Upper lobe of right lung (tissue), 1 donor: ENCODE measurements at regions not wholly inside any gene's neighbourhood (a gene's known extent, or its start where the extent isn't known, plus 50 kb on each side); places are given as distances from the start of the nearest gene placed in this dataset.
"Not testable (repeated sequence)": the region's sequence is repeated elsewhere in the genome, so short reads cannot be mapped to it uniquely, and the experiment has no call there.

Source experiments
- ATAC-seq: fragments of 200-7000 bp; cut with Tn5 transposase; one replicate; pipeline ENCODE4 v1.9.1; 2020; ENCODE audit warnings: mild to moderate bottlenecking, moderate library complexity
- DNase-seq: peaks from one replicate; pipeline ENCODE4 v3.0.0-alpha.2; 2020
- H3K27ac ChIP-seq: fragments of 200-600 bp; one replicate; pipeline ENCODE4 v1.8.0; 2022
- H3K27me3 ChIP-seq: fragments of 200-600 bp; one replicate; pipeline ENCODE4 v1.8.0; 2022; ENCODE audit warnings: mild to moderate bottlenecking
- H3K36me3 ChIP-seq: fragments of 200-600 bp; one replicate; pipeline ENCODE4 v1.8.0; 2022
- H3K4me1 ChIP-seq: fragments of 200-600 bp; one replicate; pipeline ENCODE4 v1.8.0; 2022
- H3K4me3 ChIP-seq: fragments of 200-600 bp; one replicate; pipeline ENCODE4 v1.8.0; 2022; ENCODE audit warnings: mild to moderate bottlenecking
- H3K9me3 ChIP-seq: fragments of 200-600 bp; one replicate; pipeline ENCODE4 v1.8.0; 2022
- intact Hi-C: fragments of 100-400 bp; cut with DNase I; formaldehyde crosslinking; loops from one replicate; pipeline ENCODE4 v1.11.0; 2022
- TF ChIP-seq, protein P1 (sequence below): fragments of 200-600 bp; IDR thresholded peaks from one replicate; pipeline ENCODE4 v1.8.0; 2022; ENCODE audit warnings: antibody characterized with exemption
- donor health status: DM: no; HTN: yes; CAD: no; lungs with severe emphysema.

DNA sequence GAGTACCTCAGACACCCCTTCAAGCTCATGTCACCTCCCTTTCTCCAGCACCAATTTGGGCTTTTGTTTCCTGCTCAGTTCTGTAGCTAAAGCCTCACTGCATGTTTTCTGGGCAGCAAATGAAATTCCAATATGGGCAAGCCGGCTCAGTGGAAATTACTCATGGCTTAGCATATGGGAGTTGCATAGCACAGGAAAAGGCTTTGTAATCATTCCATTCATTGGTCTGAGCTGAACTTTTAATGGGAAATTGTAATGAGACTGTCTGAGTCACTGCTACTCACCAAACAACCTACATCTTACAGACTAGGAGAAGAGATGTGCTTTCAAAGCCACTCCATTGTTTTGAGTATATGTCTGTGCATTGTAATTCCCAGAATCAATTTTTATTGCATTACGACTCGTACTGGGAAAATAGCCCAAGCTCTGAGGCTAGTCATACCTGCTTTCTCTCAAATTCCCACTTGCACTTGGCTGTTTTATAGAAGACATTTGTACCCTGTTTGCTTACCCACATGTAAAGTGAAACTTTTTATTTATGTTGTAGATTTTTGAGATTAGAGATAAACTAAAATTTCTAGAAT, 139.5 kb upstream of the LRATD1 start:
- Histone ChIP-seq H3K4me1 (no peaks in the 10 kb centered on the region), H3K9me3 (no peaks in the 10 kb centered on the region), H3K27ac (no peak overlapping the region), H3K36me3 (no peaks in the 10 kb centered on the region), H3K27me3 (no peaks in the 10 kb centered on the region), H3K4me3 (no peak overlapping the region)
- ATAC-seq = no peak
- intact Hi-C loops = no loop called here
- no peak for DNase-seq
- TF ChIP-seq, protein P1, sequence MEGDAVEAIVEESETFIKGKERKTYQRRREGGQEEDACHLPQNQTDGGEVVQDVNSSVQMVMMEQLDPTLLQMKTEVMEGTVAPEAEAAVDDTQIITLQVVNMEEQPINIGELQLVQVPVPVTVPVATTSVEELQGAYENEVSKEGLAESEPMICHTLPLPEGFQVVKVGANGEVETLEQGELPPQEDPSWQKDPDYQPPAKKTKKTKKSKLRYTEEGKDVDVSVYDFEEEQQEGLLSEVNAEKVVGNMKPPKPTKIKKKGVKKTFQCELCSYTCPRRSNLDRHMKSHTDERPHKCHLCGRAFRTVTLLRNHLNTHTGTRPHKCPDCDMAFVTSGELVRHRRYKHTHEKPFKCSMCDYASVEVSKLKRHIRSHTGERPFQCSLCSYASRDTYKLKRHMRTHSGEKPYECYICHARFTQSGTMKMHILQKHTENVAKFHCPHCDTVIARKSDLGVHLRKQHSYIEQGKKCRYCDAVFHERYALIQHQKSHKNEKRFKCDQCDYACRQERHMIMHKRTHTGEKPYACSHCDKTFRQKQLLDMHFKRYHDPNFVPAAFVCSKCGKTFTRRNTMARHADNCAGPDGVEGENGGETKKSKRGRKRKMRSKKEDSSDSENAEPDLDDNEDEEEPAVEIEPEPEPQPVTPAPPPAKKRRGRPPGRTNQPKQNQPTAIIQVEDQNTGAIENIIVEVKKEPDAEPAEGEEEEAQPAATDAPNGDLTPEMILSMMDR = no peak

- Histone ChIP-seq H3K4me1 (no peaks in the 10 kb centered on the region), H3K27ac (no peak overlapping the region), H3K9me3 (no peaks in the 10 kb centered on the region), H3K4me3 (no peak overlapping the region), H3K36me3 (no peaks in the 10 kb centered on the region), H3K27me3 (no peaks in the 10 kb centered on the region)
- no peak for DNase-seq
- TF ChIP-seq, protein P1 = no peak
- intact Hi-C loops = no loop called here
- no peak for ATAC-seq
These were observed 137.8 kb upstream of the LRATD1 start for GRCh38 chr2:14494759-14495158.

- no peak overlapping the region for H3K27ac ChIP-seq
- H3K9me3 ChIP-seq = no peaks in the 10 kb centered on the region
- no peaks in the 10 kb centered on the region for H3K36me3 ChIP-seq
- H3K4me1 ChIP-seq = no peaks in the 10 kb centered on the region
- H3K27me3 ChIP-seq = no peaks in the 10 kb centered on the region
- no peak for DNase-seq
- TF ChIP-seq, protein P1 = no peak
- no peak overlapping the region for H3K4me3 ChIP-seq
- no peak for ATAC-seq
- intact Hi-C loops = no loop called here
These were observed 131.5 kb upstream of the LRATD1 start for GRCh38 chr2:14501061-14501460.

GRCh38 chr2:14506955-14507354, 125.6 kb upstream of the LRATD1 start:
- H3K36me3 ChIP-seq, H3K4me1 ChIP-seq, ATAC-seq, intact Hi-C loops, H3K4me3 ChIP-seq, H3K27me3 ChIP-seq, DNase-seq, H3K27ac ChIP-seq, H3K9me3 ChIP-seq: not testable (repeated sequence)

GRCh38 chr2:14511541-14511940, 121.0 kb upstream of the LRATD1 start:
- Histone ChIP-seq H3K36me3 (no peaks in the 10 kb centered on the region), H3K4me3 (no peak overlapping the region), H3K27me3 (no peaks in the 10 kb centered on the region), H3K9me3 (no peaks in the 10 kb centered on the region), H3K4me1 (no peaks in the 10 kb centered on the region), H3K27ac (no peak overlapping the region)
- intact Hi-C loops = no loop called here
- ATAC-seq (no peak), DNase-seq (no peak)
- TF ChIP-seq, protein P1 = no peak

- Histone ChIP-seq H3K36me3 (no peaks in the 10 kb centered on the region), H3K27ac (no peak overlapping the region), H3K4me3 (no peak overlapping the region), H3K9me3 (no peaks in the 10 kb centered on the region), H3K27me3 (no peaks in the 10 kb centered on the region), H3K4me1 (no peaks in the 10 kb centered on the region)
- no peak for DNase-seq
- TF ChIP-seq, protein P1 = no peak
- ATAC-seq = no peak
- intact Hi-C loops = no loop called here
These were observed 118.6 kb upstream of the LRATD1 start for GRCh38 chr2:14513903-14514302.
